HG02973 (cell line): ENCODE measurements at regions not wholly inside any gene's neighbourhood (a gene's known extent, or its start where the extent isn't known, plus 50 kb on each side); places are given as distances from the start of the nearest gene placed in this dataset.
A peak's percentile ranks its signal among the peaks of the same experiment; 100 is the strongest.

ENCODE experiments used
- ATAC-seq: cut with Tn5 transposase; IDR thresholded peaks from one replicate; pipeline ENCODE4 v1.9.1; 2021; ENCODE audit warnings: moderate library complexity; ENCODE audit not compliant: unreplicated experiment

DNA sequence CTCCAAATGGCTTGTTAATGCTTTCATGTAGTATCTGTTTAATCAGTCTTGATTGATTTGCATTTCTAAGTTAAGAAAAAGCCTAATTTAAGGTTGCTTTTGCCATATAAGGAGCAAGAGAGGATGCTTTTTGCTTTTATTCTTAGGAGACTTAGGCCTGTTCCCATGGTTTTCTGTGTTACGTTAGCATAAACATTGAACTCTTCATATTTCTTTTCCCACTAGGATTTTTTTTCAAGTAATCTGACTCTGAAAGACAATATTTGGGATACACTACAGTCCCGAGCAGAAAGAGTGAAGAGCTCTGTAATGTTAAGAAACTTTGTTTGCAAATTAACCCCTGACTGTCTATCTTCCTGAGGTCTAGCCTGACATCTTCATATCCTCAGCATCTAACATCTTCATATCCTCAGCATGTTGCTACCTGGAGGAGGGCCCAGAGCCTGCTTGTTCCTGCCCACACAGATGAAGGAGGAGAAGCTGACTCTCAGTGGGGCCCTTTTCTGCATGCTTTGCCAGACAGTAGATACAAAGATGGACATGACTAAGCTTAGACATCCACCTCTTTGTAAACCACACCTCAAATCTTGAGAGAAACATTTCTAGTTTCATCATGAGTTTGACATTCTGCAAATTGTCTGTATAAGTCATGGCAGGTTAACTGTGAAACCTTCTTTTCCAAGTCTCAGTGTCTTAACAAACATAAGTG is 86.2 kb upstream of the COL6A5 start:
- no peak for ATAC-seq

DNA sequence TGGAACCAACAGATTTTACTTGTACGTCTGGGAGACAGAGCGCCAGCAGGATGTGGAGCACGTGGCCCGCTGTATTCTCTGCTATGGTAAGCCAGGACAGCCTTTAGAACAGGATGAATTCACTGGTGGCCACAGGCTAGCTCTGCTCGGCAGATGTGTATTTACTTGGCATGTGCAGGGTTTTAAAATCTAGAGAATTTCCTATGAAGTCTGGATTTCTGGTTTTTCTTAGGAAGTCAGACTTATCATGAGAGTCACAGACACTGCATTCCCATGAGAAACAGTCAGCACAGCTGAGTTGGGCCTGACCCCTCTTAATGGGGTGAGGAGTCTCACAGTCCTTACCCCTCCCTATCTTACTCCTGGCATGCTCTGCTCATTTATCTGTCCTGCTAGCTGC is 84.6 kb upstream of the COL6A5 start:
- ATAC-seq = no peak

DNA sequence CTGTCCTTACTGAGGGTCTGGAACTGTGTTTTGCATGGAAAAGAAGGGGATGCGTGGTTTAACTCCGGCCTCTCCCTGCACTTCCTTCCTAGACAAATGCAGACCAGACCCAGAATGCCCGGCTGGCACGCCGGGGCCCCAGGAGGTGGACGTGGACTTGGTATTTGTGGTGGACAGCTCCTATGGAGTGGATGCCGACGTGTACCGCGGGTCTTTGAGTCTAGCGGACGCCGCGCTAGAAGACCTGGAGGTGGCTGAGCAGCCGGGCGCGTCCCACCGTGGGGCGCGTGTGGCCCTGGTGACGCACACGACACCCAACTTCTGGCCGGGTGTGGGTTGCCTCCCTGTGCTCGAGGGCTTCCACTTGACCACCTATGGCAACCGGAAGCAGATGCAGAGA is 81.8 kb upstream of the COL6A5 start:
- no peak for ATAC-seq

DNA sequence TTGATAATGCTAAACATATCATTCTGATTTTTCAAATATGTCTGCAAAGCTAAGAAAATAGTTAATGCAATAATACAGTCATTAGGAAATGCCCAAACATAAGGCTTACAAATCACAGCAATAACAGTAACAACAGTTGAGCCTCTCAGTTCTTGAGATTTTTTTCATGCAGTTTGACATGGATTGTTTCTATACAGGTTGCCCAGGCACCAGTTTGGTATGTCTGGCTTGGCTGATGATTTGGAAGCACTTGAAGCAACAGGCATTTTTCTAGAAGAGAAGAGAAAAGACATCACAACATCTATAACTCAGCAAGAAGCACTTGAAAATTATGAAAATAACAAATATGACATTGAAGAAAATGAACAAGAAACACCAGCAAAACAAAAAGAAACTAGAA is 78.7 kb upstream of the COL6A5 start:
- ATAC-seq = no peak

DNA sequence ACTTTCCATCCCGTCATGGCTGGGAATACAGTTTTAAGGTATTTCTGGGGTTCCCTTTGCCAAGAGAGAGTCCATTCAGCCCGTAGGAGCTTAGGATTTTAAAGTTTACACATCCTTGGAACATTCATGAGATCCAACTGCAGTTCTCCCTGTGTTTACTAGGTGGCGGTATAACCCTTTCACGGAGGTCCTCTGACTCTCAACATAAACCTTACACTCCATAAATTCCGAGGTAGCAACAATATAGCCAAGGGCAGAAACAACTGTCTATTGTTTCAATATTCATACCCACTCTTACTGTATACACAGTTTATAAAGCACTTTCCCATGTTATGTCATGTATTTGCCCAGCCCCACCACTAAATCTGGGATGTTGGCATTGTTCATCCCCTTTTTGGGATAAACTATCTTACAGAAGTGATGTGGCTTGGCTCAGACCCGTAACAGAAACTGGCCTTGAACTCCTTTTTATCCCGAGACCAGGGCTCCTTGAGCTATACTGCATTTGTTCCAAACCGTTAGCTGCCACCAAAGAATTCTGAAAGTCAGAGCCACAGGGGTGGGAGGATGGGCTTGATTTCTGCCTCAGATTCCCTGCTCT is 69.2 kb upstream of the COL6A5 start:
- peak; percentile 74 for ATAC-seq

DNA sequence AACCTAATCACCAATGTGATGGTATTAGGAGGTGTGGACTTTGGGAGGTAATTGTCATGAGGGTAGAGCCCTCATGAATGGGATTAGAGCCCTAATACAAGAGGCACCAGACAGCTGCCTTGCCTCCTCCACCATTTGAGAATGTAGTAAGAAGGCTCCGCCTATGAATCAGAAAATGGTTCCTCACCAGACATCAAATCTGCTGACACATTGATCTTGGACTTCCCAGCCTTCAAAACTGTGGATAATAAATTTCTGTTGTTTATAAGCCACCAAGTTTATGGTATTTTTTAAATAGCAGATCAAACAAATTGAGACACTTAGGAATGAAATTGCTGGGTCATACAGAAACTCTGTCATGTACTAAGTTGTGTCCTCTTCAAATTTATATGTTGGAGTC is 56.8 kb upstream of the COL6A5 start:
- ATAC-seq = no peak

DNA sequence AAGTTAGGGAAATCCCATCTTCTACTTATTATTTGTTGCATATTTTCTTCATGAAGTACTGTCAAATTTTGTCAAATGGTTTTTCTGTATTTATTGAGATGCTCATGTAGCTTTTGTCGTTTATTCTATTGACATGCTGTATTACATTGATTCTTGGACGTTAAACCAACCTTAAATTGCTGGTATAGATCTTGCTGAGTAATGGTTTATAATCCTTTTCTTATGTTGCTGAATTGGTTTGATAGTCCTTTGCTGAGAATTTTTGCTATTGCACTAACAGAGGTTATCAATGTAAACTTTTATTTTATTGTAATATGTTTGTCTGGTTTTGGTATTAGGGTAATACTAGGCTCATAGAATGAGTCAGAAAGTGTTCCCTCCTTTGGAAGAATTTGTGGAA is 54.3 kb upstream of the COL6A5 start:
- ATAC-seq = no peak

DNA sequence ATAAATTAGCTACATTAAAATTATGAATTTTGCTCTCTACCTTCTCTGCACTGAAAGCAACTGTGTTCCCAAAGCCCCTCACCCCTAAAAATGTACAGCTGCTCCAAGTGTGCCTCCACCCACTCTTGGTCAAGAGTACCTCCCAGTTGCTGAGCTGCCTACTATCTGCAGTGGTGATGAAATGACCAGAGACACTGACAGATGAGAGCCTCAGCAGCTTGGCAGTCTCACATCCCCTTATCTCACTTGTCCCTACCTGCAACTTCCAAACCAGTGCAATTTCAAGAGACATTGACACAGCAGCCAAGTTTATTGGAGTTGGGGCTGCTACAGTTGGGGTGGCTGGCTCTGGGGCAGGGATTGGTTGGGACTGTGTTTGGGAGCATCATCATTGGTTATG is 52.2 kb upstream of the COL6A5 start:
- no peak for ATAC-seq
